ENCODE measurements at regions not wholly inside any gene's neighbourhood (a gene's known extent, or its start where the extent isn't known, plus 50 kb on each side); places are given as distances from the start of the nearest gene placed in this dataset.

- ChIA-PET POLR2A (no interaction called here), CTCF (no interaction called here)
- no peak for TF ChIP-seq CTCF (IDR thresholded peaks at IDR 0.05; ENCODE audit: insufficient read depth, low read depth, low read length)
- Histone ChIP-seq H3K4me3 (ENCODE audit: low read depth, low read length) (no peak overlapping the region), H3K36me3 (ENCODE audit: control insufficient read depth, insufficient read depth, low read length) (no peaks in the 10 kb centered on the region), H3K27me3 (ENCODE audit: control insufficient read depth, insufficient read depth, low read length) (no peaks in the 10 kb centered on the region; the same call in 1 of the 2 replicates)
- no peak for DNase-seq (ENCODE audit: low read depth)
Measured at GRCh38 chrX:39473812-39474211, 623.9 kb downstream of the BCOR start.

GRCh38 chrX:39475372-39475771 is 622.4 kb downstream of the BCOR start:
- H3K27me3 ChIP-seq (ENCODE audit: control insufficient read depth, insufficient read depth, low read length) = no peaks in the 10 kb centered on the region; the same call in 1 of the 2 replicates
- no peak for DNase-seq (ENCODE audit: low read depth)
- TF ChIP-seq CTCF (IDR thresholded peaks at IDR 0.05; ENCODE audit: insufficient read depth, low read depth, low read length) = no peak
- no peaks in the 10 kb centered on the region for H3K36me3 ChIP-seq (ENCODE audit: control insufficient read depth, insufficient read depth, low read length)
- H3K4me3 ChIP-seq (ENCODE audit: low read depth, low read length) = no peak overlapping the region
- CTCF ChIA-PET = no interaction called here
- POLR2A ChIA-PET = no interaction called here

DNA sequence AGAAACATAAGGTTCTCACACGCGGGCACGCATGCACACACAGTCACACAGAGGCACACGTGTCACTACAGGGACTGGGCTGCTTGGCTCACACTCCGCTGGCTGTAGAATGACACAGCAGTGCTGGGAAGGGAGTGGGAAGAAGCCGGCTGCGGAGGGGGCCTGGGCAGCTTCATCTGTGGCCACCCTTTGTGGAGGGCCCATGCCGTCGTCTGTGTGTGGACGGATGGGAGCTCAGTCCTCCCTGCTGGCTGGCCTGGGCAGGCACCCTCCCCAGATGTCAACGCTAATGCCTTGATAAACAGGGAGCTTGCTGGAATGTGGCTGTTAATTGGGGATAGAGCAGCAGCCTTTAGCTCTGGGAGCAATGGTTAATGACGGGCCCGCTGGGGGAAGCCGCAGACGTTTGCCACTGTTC is 621.1 kb downstream of the BCOR start:
- no peaks in the 10 kb centered on the region; the same call in 1 of the 2 replicates for H3K27me3 ChIP-seq (ENCODE audit: control insufficient read depth, insufficient read depth, low read length)
- TF ChIP-seq CTCF (IDR thresholded peaks at IDR 0.05; ENCODE audit: insufficient read depth, low read depth, low read length) = no peak
- no peaks in the 10 kb centered on the region for H3K36me3 ChIP-seq (ENCODE audit: control insufficient read depth, insufficient read depth, low read length)
- H3K4me3 ChIP-seq (ENCODE audit: low read depth, low read length) = no peak overlapping the region
- ChIA-PET CTCF (interaction anchor here (0.6 kb wide), 1 partner anchor 114 kb away, joined by 3 read pairs; no protein-coding TSS in a partner anchor), POLR2A (no interaction called here)
- DNase-seq (ENCODE audit: low read depth) = no peak

DNA sequence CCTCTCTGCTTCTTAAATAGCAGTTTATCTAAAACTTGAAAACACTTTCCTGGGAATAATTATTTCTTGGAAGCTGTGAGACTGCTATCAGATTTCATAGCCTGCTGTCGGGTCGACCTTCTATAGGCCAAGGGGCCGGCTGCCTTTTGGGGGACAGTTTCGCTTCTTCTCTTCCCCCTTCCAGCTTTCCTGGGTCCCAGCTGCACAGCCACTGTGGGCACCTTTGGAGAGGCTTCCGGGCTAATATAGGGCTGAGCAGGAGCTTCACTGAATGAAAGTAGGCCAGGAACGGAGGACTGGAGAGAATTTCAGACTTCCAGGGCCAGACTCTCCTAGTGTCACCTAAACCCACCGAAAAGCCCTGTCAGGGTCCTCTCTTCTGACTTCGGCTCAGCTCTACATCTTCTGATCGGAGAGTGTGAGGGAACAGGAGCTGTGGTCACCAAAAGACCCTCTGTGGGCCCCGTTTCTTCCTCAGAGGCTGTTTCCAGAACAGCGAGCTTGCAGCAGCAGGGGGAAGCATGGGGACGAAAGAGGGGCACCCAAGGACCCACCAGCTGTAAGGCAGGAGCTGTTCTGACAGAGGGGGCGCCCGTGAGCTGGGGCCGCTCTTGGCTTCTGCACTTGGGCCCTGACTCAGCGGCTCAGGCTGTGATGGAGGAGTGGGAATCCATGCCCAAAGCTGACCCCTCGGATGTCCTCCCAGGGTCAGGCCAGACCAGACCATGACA is 620.6 kb downstream of the BCOR start:
- H3K36me3 ChIP-seq (ENCODE audit: control insufficient read depth, insufficient read depth, low read length) = no peaks in the 10 kb centered on the region
- TF ChIP-seq CTCF (IDR thresholded peaks at IDR 0.05; ENCODE audit: insufficient read depth, low read depth, low read length) = no peak
- ChIA-PET CTCF (interaction anchor here (0.5 to 0.6 kb wide), 2 partner anchors 113 to 743 kb away, joined by 3 read pairs; no protein-coding TSS in a partner anchor), POLR2A (no interaction called here)
- H3K4me3 ChIP-seq (ENCODE audit: low read depth, low read length) = no peak overlapping the region
- H3K27me3 ChIP-seq (ENCODE audit: control insufficient read depth, insufficient read depth, low read length) = no peaks in the 10 kb centered on the region; the same call in 1 of the 2 replicates
- no peak for DNase-seq (ENCODE audit: low read depth)

DNA sequence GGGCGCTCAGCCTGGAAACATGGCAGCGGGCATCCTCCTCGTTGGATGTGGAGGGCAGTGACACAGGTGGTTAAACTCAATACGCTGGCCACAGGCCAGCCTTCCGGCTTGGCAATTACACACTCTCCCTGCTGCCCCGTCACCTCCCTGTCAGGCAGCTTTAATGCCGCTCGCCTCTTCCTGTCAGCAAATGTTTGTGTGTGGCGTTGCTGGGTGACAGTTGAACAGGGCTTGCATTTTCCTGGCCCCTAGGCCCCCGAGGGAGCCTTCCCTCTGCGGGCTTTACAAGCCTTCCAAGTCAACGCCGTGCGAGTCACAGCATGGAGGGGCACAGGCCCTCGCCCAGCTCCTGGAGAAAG is 620.0 kb downstream of the BCOR start:
- no peak for DNase-seq (ENCODE audit: low read depth)
- Histone ChIP-seq H3K36me3 (ENCODE audit: control insufficient read depth, insufficient read depth, low read length) (no peaks in the 10 kb centered on the region), H3K4me3 (ENCODE audit: low read depth, low read length) (no peak overlapping the region), H3K27me3 (ENCODE audit: control insufficient read depth, insufficient read depth, low read length) (no peaks in the 10 kb centered on the region; the same call in 1 of the 2 replicates)
- CTCF ChIA-PET = interaction anchor here (0.5 kb wide), 1 partner anchor 744 kb away, joined by 3 read pairs; no protein-coding TSS in a partner anchor
- no peak for TF ChIP-seq CTCF (IDR thresholded peaks at IDR 0.05; ENCODE audit: insufficient read depth, low read depth, low read length)
- POLR2A ChIA-PET = no interaction called here

Data from BJ (cell line).